Nephron progenitor cell (in vitro differentiated cells): ENCODE measurements at regions not wholly inside any gene's neighbourhood (a gene's known extent, or its start where the extent isn't known, plus 50 kb on each side); places are given as distances from the start of the nearest gene placed in this dataset.

Experiments
- DNase-seq: peaks from one replicate; pipeline ENCODE4 v3.0.0; 2021
- H3K27ac Mint-ChIP-seq: 2 replicates; pipeline ENCODE4 v1.8.0; 2021; ENCODE audit warnings: mild to moderate bottlenecking, moderate library complexity, mixed read lengths
- H3K27me3 Mint-ChIP-seq: 2 replicates; pipeline ENCODE4 v1.8.0; 2021; ENCODE audit warnings: mild to moderate bottlenecking, low read depth, mixed read lengths; ENCODE audit not compliant: poor library complexity
- H3K36me3 Mint-ChIP-seq: 2 replicates; pipeline ENCODE4 v1.8.0; 2021; ENCODE audit warnings: low read depth, mixed read lengths
- H3K4me1 Mint-ChIP-seq: 2 replicates; pipeline ENCODE4 v1.8.0; 2021; ENCODE audit warnings: mixed read lengths
- H3K4me3 Mint-ChIP-seq: 2 replicates; pipeline ENCODE4 v1.8.0; 2021; ENCODE audit warnings: mild to moderate bottlenecking, moderate library complexity, mixed read lengths
- H3K9me3 Mint-ChIP-seq: 2 replicates; pipeline ENCODE4 v1.8.0; 2021; ENCODE audit warnings: mild to moderate bottlenecking, moderate library complexity, mixed read lengths
- CTCF ChIP-seq: fragments of 200-600 bp; sonication (generic); IDR thresholded peaks from 2 replicates; pipeline ENCODE4 v1.5.0; 2021; ENCODE audit warnings: antibody characterized with exemption

- Mint-ChIP-seq H3K9me3 (no peaks in the 10 kb centered on the region), H3K27ac (no peak overlapping the region), H3K27me3 (no peaks in the 10 kb centered on the region), H3K4me1 (peaks cover 14% of the 10 kb centered on the region), H3K4me3 (no peak overlapping the region), H3K36me3 (no peaks in the 10 kb centered on the region)
- DNase-seq = no peak
- TF ChIP-seq CTCF = no peak
These were observed 207.9 kb upstream of the ACVR2A start for GRCh38 chr2:147636886-147637285.

GRCh38 chr2:147636238-147636882, 208.5 kb upstream of the ACVR2A start:
- Mint-ChIP-seq H3K27me3 (no peaks in the 10 kb centered on the region), H3K9me3 (no peaks in the 10 kb centered on the region), H3K36me3 (no peaks in the 10 kb centered on the region), H3K4me3 (no peak overlapping the region), H3K27ac (no peak overlapping the region), H3K4me1 (peaks cover 14% of the 10 kb centered on the region)
- no peak for TF ChIP-seq CTCF
- no peak for DNase-seq

DNA sequence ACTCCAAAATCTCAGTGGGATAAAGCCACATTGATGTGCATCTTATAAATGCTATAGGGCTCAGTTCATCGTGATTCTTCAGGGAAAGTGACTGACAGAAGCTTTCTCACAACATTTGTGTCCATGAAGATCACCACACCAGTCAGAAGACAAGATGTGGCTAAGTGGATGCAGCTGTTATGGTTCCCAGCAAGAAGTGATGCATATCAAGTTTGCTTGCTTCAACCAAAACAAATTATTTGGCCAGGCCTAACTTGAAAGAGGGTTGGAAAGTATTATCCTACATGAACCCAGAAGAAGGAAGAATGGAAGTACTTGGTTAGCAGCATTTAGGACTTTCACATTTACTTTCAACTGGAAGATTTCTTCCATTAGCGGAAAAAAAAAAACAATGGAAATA, 210.0 kb upstream of the ACVR2A start:
- no peak for DNase-seq
- TF ChIP-seq CTCF = no peak
- peaks cover 14% of the 10 kb centered on the region for H3K4me1 Mint-ChIP-seq
- no peak overlapping the region for H3K27ac Mint-ChIP-seq
- H3K9me3 Mint-ChIP-seq = no peaks in the 10 kb centered on the region
- no peaks in the 10 kb centered on the region for H3K36me3 Mint-ChIP-seq
- no peaks in the 10 kb centered on the region for H3K27me3 Mint-ChIP-seq
- no peak overlapping the region for H3K4me3 Mint-ChIP-seq

- H3K36me3 Mint-ChIP-seq = no peaks in the 10 kb centered on the region
- no peak for TF ChIP-seq CTCF
- H3K27ac Mint-ChIP-seq = no peak overlapping the region
- no peak overlapping the region for H3K4me3 Mint-ChIP-seq
- peaks cover 14% of the 10 kb centered on the region for H3K4me1 Mint-ChIP-seq
- H3K27me3 Mint-ChIP-seq = no peaks in the 10 kb centered on the region
- H3K9me3 Mint-ChIP-seq = no peaks in the 10 kb centered on the region
- DNase-seq = no peak
These were observed 212.6 kb upstream of the ACVR2A start for GRCh38 chr2:147632198-147632597.

DNA sequence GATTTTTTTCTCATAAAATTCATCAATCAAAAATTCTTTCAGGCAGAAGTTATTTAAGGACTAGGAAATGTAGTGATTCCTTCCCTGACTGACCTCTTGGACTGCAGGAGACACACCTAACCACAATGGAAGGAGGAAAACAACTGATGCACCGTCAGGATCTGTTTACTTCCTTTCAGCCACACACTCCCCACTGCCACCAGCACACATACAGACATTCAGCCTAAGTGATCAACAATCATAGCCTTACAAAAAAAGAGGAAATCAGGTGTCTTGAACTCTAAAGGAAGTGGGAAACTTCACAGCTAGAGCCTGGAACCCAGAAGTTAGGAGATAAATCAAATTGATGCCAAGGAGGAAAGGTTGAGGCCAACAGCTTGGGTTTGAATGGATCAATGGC, 213.5 kb upstream of the ACVR2A start:
- Mint-ChIP-seq H3K4me1 (peaks cover 6% of the 10 kb centered on the region), H3K27ac (no peak overlapping the region), H3K36me3 (no peaks in the 10 kb centered on the region), H3K27me3 (no peaks in the 10 kb centered on the region), H3K4me3 (no peak overlapping the region), H3K9me3 (no peaks in the 10 kb centered on the region)
- TF ChIP-seq CTCF = no peak
- no peak for DNase-seq

GRCh38 chr2:147630585-147630984, 214.2 kb upstream of the ACVR2A start:
- no peak for DNase-seq
- Mint-ChIP-seq H3K4me3 (no peak overlapping the region), H3K9me3 (no peaks in the 10 kb centered on the region), H3K27me3 (no peaks in the 10 kb centered on the region), H3K27ac (no peak overlapping the region), H3K36me3 (no peaks in the 10 kb centered on the region), H3K4me1 (peaks cover 3% of the 10 kb centered on the region)
- no peak for TF ChIP-seq CTCF
